GM19043 (cell line): ENCODE measurements at regions not wholly inside any gene's neighbourhood (a gene's known extent, or its start where the extent isn't known, plus 50 kb on each side); places are given as distances from the start of the nearest gene placed in this dataset.

Experiments
- ATAC-seq: cut with Tn5 transposase; IDR thresholded peaks from one replicate; pipeline ENCODE4 v1.9.1; 2021; ENCODE audit warnings: low read depth; ENCODE audit not compliant: unreplicated experiment

GRCh38 chr3:22103423-22103822 lies 352.4 kb upstream of the ZNF385D start:
- ATAC-seq: no peak

- ATAC-seq: no peak
These were observed 355.3 kb upstream of the ZNF385D start for GRCh38 chr3:22106213-22106896.

GRCh38 chr3:22111226-22111625 lies 360.2 kb upstream of the ZNF385D start:
- ATAC-seq: no peak

GRCh38 chr3:22113453-22113852 lies 362.4 kb upstream of the ZNF385D start:
- ATAC-seq: no peak

- no peak for ATAC-seq
These were observed 364.6 kb upstream of the ZNF385D start for GRCh38 chr3:22115581-22115980.

- ATAC-seq: no peak
These were observed 366.1 kb upstream of the ZNF385D start for GRCh38 chr3:22117091-22117490.

GRCh38 chr3:22117751-22118346 lies 366.8 kb upstream of the ZNF385D start:
- ATAC-seq: no peak

GRCh38 chr3:22118542-22118941 lies 367.5 kb upstream of the ZNF385D start:
- ATAC-seq: no peak

GRCh38 chr3:22121068-22121701 lies 370.2 kb upstream of the ZNF385D start:
- ATAC-seq: peak; percentile 77

GRCh38 chr3:22122567-22122966 lies 371.6 kb upstream of the ZNF385D start:
- ATAC-seq: peak; percentile 50

GRCh38 chr3:22129101-22129500 lies 378.1 kb upstream of the ZNF385D start:
- ATAC-seq: no peak

- ATAC-seq: no peak
These were observed 390.8 kb upstream of the ZNF385D start for GRCh38 chr3:22141769-22142168.

GRCh38 chr3:22147161-22147560 lies 396.2 kb upstream of the ZNF385D start:
- no peak for ATAC-seq

- peak; percentile 52 for ATAC-seq
These were observed 405.9 kb upstream of the ZNF385D start for GRCh38 chr3:22156868-22157267.

- ATAC-seq: no peak
These were observed 406.8 kb upstream of the ZNF385D start for GRCh38 chr3:22157848-22158247.

GRCh38 chr3:22159004-22159695 lies 408.1 kb upstream of the ZNF385D start:
- ATAC-seq: no peak

GRCh38 chr3:22161315-22161714 lies 410.3 kb upstream of the ZNF385D start:
- no peak for ATAC-seq

- ATAC-seq: no peak
These were observed 419.4 kb upstream of the ZNF385D start for GRCh38 chr3:22170370-22170769.

GRCh38 chr3:22172964-22173363 lies 422.0 kb upstream of the ZNF385D start:
- ATAC-seq: no peak

- ATAC-seq: no peak
These were observed 424.9 kb upstream of the ZNF385D start for GRCh38 chr3:22175947-22176346.

GRCh38 chr3:22176911-22177310 lies 425.9 kb upstream of the ZNF385D start:
- no peak for ATAC-seq
